HUES48 (cell line): ENCODE measurements at regions not wholly inside any gene's neighbourhood (a gene's known extent, or its start where the extent isn't known, plus 50 kb on each side); places are given as distances from the start of the nearest gene placed in this dataset.
"Not testable (repeated sequence)": the region's sequence is repeated elsewhere in the genome, so short reads cannot be mapped to it uniquely, and the experiment has no call there.

Experiments
- H3K27ac ChIP-seq: one replicate; pipeline ENCODE4 v1.7.0; 2013; ENCODE audit warnings: low read depth, low read length, inconsistent platforms
- H3K27me3 ChIP-seq: 2 replicates; pipeline ENCODE4 v1.6.1; 2013; ENCODE audit warnings: mild to moderate bottlenecking, low read length; ENCODE audit not compliant: control insufficient read depth, insufficient read depth
- H3K36me3 ChIP-seq: 2 replicates; pipeline ENCODE4 v1.6.1; 2013; ENCODE audit warnings: low read length; ENCODE audit not compliant: control insufficient read depth, insufficient read depth
- H3K4me1 ChIP-seq: 2 replicates; pipeline ENCODE4 v1.6.1; 2013; ENCODE audit warnings: mild to moderate bottlenecking, low read length; ENCODE audit not compliant: control insufficient read depth, insufficient read depth
- H3K4me3 ChIP-seq: 2 replicates; pipeline ENCODE4 v1.5.1; 2013; ENCODE audit warnings: mild to moderate bottlenecking, low read depth, low read length
- H3K9ac ChIP-seq: 2 replicates; pipeline ENCODE4 v1.6.1; 2013; ENCODE audit warnings: mild to moderate bottlenecking, low read depth, low read length, moderate library complexity
- H3K9me3 ChIP-seq: 2 replicates; pipeline ENCODE4 v1.6.1; 2013; ENCODE audit warnings: low read length; ENCODE audit not compliant: control insufficient read depth, insufficient read depth

- no peak overlapping the region for H3K27ac ChIP-seq
- H3K4me3 ChIP-seq: no peak overlapping the region
- H3K4me1 ChIP-seq: no peaks in the 10 kb centered on the region
- peaks cover 3% of the 10 kb centered on the region; the same call in 1 of the 2 replicates for H3K9me3 ChIP-seq
- H3K27me3 ChIP-seq: no peaks in the 10 kb centered on the region
- H3K36me3 ChIP-seq: no peaks in the 10 kb centered on the region
- no peak overlapping the region for H3K9ac ChIP-seq
Measured at GRCh38 chr18:26630596-26630995, 82.2 kb upstream of the KCTD1 start.

DNA sequence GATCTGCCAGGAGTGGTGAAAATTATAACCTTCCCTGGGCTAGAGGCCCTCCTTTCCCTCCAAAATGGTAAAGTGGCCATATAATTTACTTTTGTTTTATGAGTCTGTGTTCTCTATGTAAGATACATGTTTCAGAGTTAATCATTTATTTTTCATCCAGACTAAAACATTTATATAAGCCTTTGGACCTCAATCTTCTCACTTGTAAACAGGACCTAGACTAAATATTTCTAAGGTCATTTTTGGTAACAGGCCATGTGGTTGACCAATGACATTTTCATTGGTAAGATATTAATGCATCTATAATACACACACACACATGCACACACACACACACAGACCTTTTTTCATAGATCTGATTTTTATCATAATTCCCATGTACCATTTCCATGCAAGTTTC, 79.7 kb upstream of the KCTD1 start:
- no peak overlapping the region for H3K27ac ChIP-seq
- no peaks in the 10 kb centered on the region for H3K27me3 ChIP-seq
- no peak overlapping the region for H3K4me3 ChIP-seq
- no peaks in the 10 kb centered on the region for H3K4me1 ChIP-seq
- H3K9ac ChIP-seq: no peak overlapping the region
- H3K9me3 ChIP-seq: peaks cover 18% of the 10 kb centered on the region; the same call in 1 of the 2 replicates
- H3K36me3 ChIP-seq: no peaks in the 10 kb centered on the region

- H3K4me3 ChIP-seq: no peak overlapping the region
Measured at GRCh38 chr18:26624443-26624842, 76.1 kb upstream of the KCTD1 start.

DNA sequence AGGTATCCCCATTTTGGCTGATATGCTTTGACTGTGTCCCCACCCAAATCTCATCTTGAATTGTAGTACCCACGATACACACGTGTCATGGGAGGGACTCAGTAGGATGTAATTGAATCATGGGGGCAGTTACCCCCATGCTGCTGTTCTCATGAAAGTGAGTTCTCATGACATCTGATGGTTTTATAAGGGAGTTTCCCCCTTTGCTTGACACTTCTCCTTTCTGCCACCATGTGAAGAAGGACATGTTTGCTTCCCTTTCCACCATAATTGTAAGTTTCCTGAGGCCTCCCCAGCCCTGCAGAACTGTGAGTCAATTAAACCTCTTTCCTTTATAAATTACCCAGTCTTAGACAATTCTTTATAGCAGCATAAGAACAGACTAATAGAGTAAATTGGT, 75.0 kb upstream of the KCTD1 start:
- H3K4me1 ChIP-seq, H3K9ac ChIP-seq, H3K4me3 ChIP-seq, H3K27me3 ChIP-seq, H3K27ac ChIP-seq, H3K36me3 ChIP-seq: not testable (repeated sequence)
- H3K9me3 ChIP-seq: peaks cover 20% of the 10 kb centered on the region

More at GRCh38 chr18:26624443-26624842, 76.1 kb upstream of the KCTD1 start:
- Histone ChIP-seq H3K9me3 (peaks cover 20% of the 10 kb centered on the region), H3K9ac (no peak overlapping the region), H3K27me3 (no peaks in the 10 kb centered on the region), H3K36me3 (no peaks in the 10 kb centered on the region), H3K27ac (no peak overlapping the region), H3K4me1 (no peaks in the 10 kb centered on the region)

DNA sequence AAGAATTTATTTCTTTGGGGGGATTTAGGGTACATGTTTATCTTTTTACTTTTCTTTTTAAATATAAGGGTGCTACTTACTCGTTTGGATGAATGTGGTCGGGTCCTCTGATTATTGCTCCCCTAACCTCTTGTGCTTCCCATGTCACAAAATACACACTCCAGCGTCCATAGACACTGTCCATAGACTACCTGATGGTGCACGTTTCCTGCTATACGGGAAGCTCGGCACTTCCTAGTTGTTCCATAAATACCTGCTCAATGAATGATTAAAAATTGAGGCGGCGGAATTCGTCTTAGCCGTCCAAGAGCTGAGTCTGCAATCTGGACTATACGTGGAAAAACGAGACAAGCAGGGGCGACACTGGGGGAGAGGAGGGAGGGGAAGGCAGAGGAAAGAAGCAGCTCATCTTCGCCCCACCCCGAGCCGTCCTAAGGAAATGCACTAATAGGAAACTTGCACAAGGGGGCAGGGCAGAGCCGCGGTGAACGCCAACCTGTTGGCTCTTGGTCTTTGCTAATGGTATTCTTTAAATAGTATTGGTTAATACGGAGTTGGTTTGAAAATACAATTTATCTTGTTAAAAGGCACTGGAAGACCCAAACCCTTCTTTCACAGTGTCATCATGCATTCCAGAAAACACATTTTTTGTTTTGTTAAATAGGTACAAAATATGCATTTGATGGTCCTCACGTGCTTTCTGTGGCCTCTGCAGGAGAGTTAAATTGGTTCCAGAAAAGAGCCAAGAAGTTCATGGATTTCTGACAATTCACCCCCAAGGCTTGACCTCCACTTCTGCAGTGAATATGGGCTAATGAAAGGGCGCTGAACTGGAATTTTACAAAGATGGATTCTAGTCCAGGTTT, 73.0 kb upstream of the KCTD1 start:
- no peaks in the 10 kb centered on the region for H3K36me3 ChIP-seq
- H3K4me3 ChIP-seq: no peak overlapping the region
- no peak overlapping the region for H3K9ac ChIP-seq
- H3K27ac ChIP-seq: no peak overlapping the region
- no peaks in the 10 kb centered on the region for H3K4me1 ChIP-seq
- H3K9me3 ChIP-seq: peaks cover 20% of the 10 kb centered on the region
- no peaks in the 10 kb centered on the region for H3K27me3 ChIP-seq

GRCh38 chr18:26619350-26619749, 71.0 kb upstream of the KCTD1 start:
- H3K27ac ChIP-seq: no peak overlapping the region
- H3K4me1 ChIP-seq: peaks cover 7% of the 10 kb centered on the region
- H3K27me3 ChIP-seq: no peaks in the 10 kb centered on the region
- H3K36me3 ChIP-seq: no peaks in the 10 kb centered on the region
- no peak overlapping the region for H3K9ac ChIP-seq
- H3K4me3 ChIP-seq: no peak overlapping the region
- peaks cover 7% of the 10 kb centered on the region for H3K9me3 ChIP-seq

DNA sequence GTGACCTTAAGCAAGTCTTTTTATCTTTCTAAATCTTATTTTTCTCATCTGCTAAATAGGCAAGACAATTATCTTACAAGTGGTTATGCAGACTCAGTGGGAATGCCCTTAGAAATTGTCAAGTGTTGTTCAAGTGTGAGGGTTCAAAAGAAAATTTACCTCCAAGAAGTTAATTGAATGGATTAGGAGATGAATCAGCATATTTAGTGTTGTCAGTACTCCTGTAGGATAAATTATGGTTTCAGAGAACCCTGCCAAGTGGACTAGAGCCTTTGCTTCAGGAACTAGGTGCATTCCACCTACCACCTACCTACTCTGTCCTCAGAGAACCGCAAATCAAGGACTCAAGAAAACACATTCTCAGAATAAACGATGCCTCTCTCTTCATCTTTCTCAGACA, 69.8 kb upstream of the KCTD1 start:
- H3K4me1 ChIP-seq: peaks cover 8% of the 10 kb centered on the region
- no peaks in the 10 kb centered on the region for H3K27me3 ChIP-seq
- H3K36me3 ChIP-seq: no peaks in the 10 kb centered on the region
- H3K9me3 ChIP-seq: peaks cover 3% of the 10 kb centered on the region; the same call in 1 of the 2 replicates
- H3K4me3 ChIP-seq: no peak overlapping the region
- no peak overlapping the region for H3K9ac ChIP-seq
- no peak overlapping the region for H3K27ac ChIP-seq

- Histone ChIP-seq H3K4me1 (peaks cover 8% of the 10 kb centered on the region), H3K4me3 (no peak overlapping the region), H3K27ac (no peak overlapping the region), H3K36me3 (no peaks in the 10 kb centered on the region), H3K27me3 (no peaks in the 10 kb centered on the region), H3K9ac (no peak overlapping the region), H3K9me3 (no peaks in the 10 kb centered on the region)
Measured at GRCh38 chr18:26617151-26617554, 68.8 kb upstream of the KCTD1 start.

DNA sequence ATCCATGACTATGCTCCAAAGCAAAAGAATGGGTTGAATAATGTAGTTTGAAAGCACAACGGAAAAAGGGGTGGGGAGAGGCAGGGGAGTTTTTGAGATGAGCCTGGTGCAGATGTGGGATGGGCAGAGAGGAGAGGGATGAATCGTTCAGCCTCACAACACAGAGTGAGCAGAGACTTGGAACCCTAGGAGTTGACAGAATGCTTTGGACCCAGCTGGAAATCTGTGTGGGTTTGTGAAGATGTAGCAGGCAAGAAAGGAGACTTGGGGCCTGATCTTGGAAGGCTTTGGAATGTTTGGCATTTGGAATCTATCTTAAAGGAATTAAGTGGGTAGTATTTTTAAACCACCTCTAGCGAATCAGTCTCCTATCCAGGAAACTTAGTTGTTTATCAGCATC, 66.0 kb upstream of the KCTD1 start:
- Histone ChIP-seq H3K4me1 (peaks cover 8% of the 10 kb centered on the region), H3K27me3 (no peaks in the 10 kb centered on the region), H3K9me3 (no peaks in the 10 kb centered on the region), H3K4me3 (no peak overlapping the region), H3K9ac (no peak overlapping the region), H3K36me3 (no peaks in the 10 kb centered on the region), H3K27ac (peak overlapping the region; percentile 5)
